ENCODE measurements at regions not wholly inside any gene's neighbourhood (a gene's known extent, or its start where the extent isn't known, plus 50 kb on each side); places are given as distances from the start of the nearest gene placed in this dataset.
"Not testable (repeated sequence)": the region's sequence is repeated elsewhere in the genome, so short reads cannot be mapped to it uniquely, and the experiment has no call there.

DNA sequence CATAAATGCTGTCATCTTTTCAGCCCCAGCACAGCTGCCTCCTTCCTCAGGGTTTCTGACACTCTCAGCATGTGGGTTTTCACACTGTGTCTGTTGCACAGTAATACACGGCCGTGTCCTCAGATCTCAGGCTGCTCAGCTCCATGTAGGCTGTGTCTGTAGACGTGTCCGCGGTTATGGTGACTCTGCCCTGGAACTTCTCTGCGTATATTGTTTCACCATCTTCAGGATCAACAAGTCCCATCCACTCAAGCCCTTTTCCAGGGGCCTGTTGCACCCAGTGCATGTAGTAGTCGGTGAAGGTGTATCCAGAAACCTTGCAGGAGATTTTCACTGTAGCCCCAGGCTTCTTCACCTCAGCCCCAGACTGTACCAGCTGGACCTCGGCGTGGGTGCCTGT is 1210.6 kb downstream of the TMEM121 start:
- Mint-ChIP-seq H3K27ac (ENCODE audit: unreplicated experiment) (no peak overlapping the region), H3K27me3 (ENCODE audit: low read depth, unreplicated experiment) (no peaks in the 10 kb centered on the region), H3K36me3 (ENCODE audit: low read depth, unreplicated experiment) (no peaks in the 10 kb centered on the region), H3K9me3 (ENCODE audit: unreplicated experiment) (peaks cover 2% of the 10 kb centered on the region), H3K4me3 (ENCODE audit: unreplicated experiment) (no peak overlapping the region), H3K4me1 (ENCODE audit: low read depth, unreplicated experiment) (no peaks in the 10 kb centered on the region)
- no peak overlapping the region for H3K4me2 ChIP-seq (ENCODE audit: low read length)
- H3K4me3 ChIP-seq (ENCODE audit: insufficient read depth, low read depth, low read length), result no peak overlapping the region
- no peak overlapping the region for H3K27ac ChIP-seq (ENCODE audit: low read depth, low read length)
- H2AFZ ChIP-seq (ENCODE audit: low read depth, low read length), result no peak overlapping the region
- no peaks in the 10 kb centered on the region for H3K27me3 ChIP-seq (ENCODE audit: insufficient read depth, low read length)
- TF ChIP-seq EZH2 (IDR thresholded peaks at IDR 0.05; ENCODE audit: insufficient read depth, low read length), result no peak
- TF ChIP-seq, protein P1, sequence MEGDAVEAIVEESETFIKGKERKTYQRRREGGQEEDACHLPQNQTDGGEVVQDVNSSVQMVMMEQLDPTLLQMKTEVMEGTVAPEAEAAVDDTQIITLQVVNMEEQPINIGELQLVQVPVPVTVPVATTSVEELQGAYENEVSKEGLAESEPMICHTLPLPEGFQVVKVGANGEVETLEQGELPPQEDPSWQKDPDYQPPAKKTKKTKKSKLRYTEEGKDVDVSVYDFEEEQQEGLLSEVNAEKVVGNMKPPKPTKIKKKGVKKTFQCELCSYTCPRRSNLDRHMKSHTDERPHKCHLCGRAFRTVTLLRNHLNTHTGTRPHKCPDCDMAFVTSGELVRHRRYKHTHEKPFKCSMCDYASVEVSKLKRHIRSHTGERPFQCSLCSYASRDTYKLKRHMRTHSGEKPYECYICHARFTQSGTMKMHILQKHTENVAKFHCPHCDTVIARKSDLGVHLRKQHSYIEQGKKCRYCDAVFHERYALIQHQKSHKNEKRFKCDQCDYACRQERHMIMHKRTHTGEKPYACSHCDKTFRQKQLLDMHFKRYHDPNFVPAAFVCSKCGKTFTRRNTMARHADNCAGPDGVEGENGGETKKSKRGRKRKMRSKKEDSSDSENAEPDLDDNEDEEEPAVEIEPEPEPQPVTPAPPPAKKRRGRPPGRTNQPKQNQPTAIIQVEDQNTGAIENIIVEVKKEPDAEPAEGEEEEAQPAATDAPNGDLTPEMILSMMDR (IDR thresholded peaks at IDR 0.05; ENCODE audit: insufficient read depth, low read depth, low read length), result no peak
- DNase-seq (ENCODE audit: low read depth) (no peak), FAIRE-seq (no peak)
- no peaks in the 10 kb centered on the region for H3K36me3 ChIP-seq (ENCODE audit: insufficient read depth, low read length)
- H3K9me3 ChIP-seq (ENCODE audit: insufficient read depth, low read depth, low read length), result no peaks in the 10 kb centered on the region
- H3K4me1 ChIP-seq (ENCODE audit: insufficient read depth, low read length), result no peaks in the 10 kb centered on the region
- H3K9ac ChIP-seq (ENCODE audit: low read length), result no peak overlapping the region
- no peaks in the 10 kb centered on the region for H4K20me1 ChIP-seq (ENCODE audit: insufficient read depth, low read length)
- no peaks in the 10 kb centered on the region for H3K79me2 ChIP-seq (ENCODE audit: insufficient read depth, low read length)

DNA sequence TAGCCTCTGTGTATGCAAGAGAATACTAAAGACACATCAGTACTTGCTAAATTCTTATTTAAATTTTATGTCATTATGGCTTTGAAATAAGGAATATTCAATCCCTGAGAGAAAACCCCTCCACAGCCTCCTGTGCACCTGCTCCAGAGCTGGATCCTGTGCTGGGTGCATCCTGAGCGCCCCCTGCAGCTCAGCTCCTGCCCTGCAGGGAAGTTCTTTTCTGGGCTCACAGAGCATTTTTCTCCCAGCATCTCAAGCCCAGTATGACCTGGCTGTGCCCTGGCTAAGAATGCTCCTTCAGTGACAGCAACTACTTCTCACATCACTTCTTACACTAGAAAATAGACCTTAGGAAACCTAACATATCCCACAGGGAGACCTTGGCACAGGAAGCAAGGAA is 1211.7 kb downstream of the TMEM121 start:
- H3K9me3 ChIP-seq (ENCODE audit: insufficient read depth, low read depth, low read length), result no peaks in the 10 kb centered on the region
- no peak overlapping the region for H2AFZ ChIP-seq (ENCODE audit: low read depth, low read length)
- no peak for TF ChIP-seq EZH2 (IDR thresholded peaks at IDR 0.05; ENCODE audit: insufficient read depth, low read length)
- TF ChIP-seq, protein P1 (IDR thresholded peaks at IDR 0.05; ENCODE audit: insufficient read depth, low read depth, low read length), result no peak
- FAIRE-seq, result no peak
- DNase-seq (ENCODE audit: low read depth), result no peak
- no peaks in the 10 kb centered on the region for H3K9me3 Mint-ChIP-seq (ENCODE audit: unreplicated experiment)
- H3K4me2 ChIP-seq (ENCODE audit: low read length), result no peak overlapping the region
- H3K36me3 Mint-ChIP-seq (ENCODE audit: low read depth, unreplicated experiment), result no peaks in the 10 kb centered on the region
- H3K27ac Mint-ChIP-seq (ENCODE audit: unreplicated experiment), result no peak overlapping the region
- H3K4me1 Mint-ChIP-seq (ENCODE audit: low read depth, unreplicated experiment), result no peaks in the 10 kb centered on the region
- no peak overlapping the region for H3K4me3 Mint-ChIP-seq (ENCODE audit: unreplicated experiment)
- H3K4me1 ChIP-seq (ENCODE audit: insufficient read depth, low read length), result no peaks in the 10 kb centered on the region
- H3K27me3 ChIP-seq (ENCODE audit: insufficient read depth, low read length), result no peaks in the 10 kb centered on the region
- H4K20me1 ChIP-seq (ENCODE audit: insufficient read depth, low read length), result no peaks in the 10 kb centered on the region
- no peaks in the 10 kb centered on the region for H3K36me3 ChIP-seq (ENCODE audit: insufficient read depth, low read length)
- no peaks in the 10 kb centered on the region for H3K27me3 Mint-ChIP-seq (ENCODE audit: low read depth, unreplicated experiment)
- no peak overlapping the region for H3K27ac ChIP-seq (ENCODE audit: low read depth, low read length)
- H3K4me3 ChIP-seq (ENCODE audit: insufficient read depth, low read depth, low read length), result no peak overlapping the region
- no peak overlapping the region for H3K9ac ChIP-seq (ENCODE audit: low read length)
- no peaks in the 10 kb centered on the region for H3K79me2 ChIP-seq (ENCODE audit: insufficient read depth, low read length)

DNA sequence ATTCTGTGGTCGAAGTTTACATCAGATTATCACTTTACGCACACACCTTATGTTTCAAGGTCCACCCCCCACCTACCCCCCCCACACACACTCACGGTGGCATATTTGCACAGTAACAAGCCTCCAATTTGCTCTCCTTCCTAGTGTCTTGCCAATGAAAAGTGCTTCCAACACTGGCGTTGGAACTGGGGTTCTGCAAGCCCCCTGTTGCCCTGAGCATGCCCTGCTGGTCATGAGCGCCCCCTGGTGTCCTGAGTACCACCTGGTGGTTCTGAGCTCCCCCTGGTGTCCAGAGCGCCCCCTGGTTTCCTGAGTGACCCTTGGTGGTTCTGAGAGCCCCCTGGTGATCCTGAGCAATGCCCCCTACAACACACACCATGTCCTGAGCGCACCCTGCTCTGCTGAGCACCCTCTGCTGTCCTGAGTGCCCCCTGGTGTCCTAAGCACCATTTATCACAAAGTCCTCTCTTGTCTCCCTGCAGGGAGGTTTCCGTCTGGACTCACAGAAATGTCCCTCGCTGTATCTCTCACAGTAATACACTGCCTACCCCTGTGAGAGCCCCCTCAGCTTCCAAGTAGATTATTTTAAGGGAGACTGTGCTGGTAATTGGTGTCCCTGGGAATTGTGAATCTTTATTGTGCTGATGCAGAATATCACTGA is 1212.3 kb downstream of the TMEM121 start:
- not testable (repeated sequence) for H3K27ac Mint-ChIP-seq (ENCODE audit: unreplicated experiment); H3K9me3 Mint-ChIP-seq (ENCODE audit: unreplicated experiment); H3K4me2 ChIP-seq (ENCODE audit: low read length); H3K9me3 ChIP-seq (ENCODE audit: insufficient read depth, low read depth, low read length); H3K79me2 ChIP-seq (ENCODE audit: insufficient read depth, low read length); H4K20me1 ChIP-seq (ENCODE audit: insufficient read depth, low read length); H3K4me3 ChIP-seq (ENCODE audit: insufficient read depth, low read depth, low read length); DNase-seq (ENCODE audit: low read depth); H3K4me3 Mint-ChIP-seq (ENCODE audit: unreplicated experiment); H3K4me1 ChIP-seq (ENCODE audit: insufficient read depth, low read length); H3K27me3 Mint-ChIP-seq (ENCODE audit: low read depth, unreplicated experiment); H3K27me3 ChIP-seq (ENCODE audit: insufficient read depth, low read length); H3K36me3 ChIP-seq (ENCODE audit: insufficient read depth, low read length); H3K27ac ChIP-seq (ENCODE audit: low read depth, low read length); H2AFZ ChIP-seq (ENCODE audit: low read depth, low read length); H3K4me1 Mint-ChIP-seq (ENCODE audit: low read depth, unreplicated experiment); FAIRE-seq; H3K36me3 Mint-ChIP-seq (ENCODE audit: low read depth, unreplicated experiment); H3K9ac ChIP-seq (ENCODE audit: low read length)

DNA sequence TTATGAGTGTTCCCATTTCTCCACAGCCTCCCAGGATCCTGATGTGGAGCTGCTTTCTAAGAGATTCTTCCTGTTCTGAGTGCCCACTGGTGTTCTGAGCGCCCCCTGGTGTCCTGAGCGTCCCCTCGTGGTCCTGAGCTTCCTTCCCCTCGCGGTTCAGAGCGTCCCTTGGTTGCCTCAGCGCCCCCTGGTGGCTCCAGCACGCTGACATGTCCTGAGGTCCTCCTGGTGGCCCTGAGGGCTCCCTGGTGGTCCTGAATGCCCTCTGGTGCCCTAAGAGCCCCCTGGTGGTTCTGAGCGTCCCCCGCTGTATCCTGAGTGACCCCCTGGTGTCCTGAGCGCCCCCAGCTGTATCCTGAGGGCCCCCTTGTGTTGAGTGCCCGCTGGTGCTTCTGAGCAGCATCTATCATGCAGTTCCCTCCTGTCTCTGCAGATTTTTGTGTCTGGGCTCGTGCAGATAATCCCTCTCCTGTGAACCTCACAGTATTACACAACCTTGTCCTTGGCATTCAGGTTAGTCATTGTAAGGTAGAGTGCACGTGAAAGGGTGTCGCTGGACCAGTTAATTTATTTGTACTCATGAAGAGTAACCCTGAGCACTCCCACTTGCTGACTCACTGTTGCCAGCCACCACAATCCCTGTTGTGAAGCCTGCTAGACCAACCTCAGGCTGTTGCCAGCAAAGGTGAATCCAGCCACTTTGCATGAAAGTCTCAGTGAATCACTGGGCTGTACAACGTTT is 1214.9 kb downstream of the TMEM121 start:
- H3K4me3 Mint-ChIP-seq (ENCODE audit: unreplicated experiment); H3K27ac ChIP-seq (ENCODE audit: low read depth, low read length); H3K9me3 ChIP-seq (ENCODE audit: insufficient read depth, low read depth, low read length); H4K20me1 ChIP-seq (ENCODE audit: insufficient read depth, low read length); H3K27me3 Mint-ChIP-seq (ENCODE audit: low read depth, unreplicated experiment); H3K4me3 ChIP-seq (ENCODE audit: insufficient read depth, low read depth, low read length); H3K4me1 Mint-ChIP-seq (ENCODE audit: low read depth, unreplicated experiment); H3K27ac Mint-ChIP-seq (ENCODE audit: unreplicated experiment); H3K36me3 Mint-ChIP-seq (ENCODE audit: low read depth, unreplicated experiment); H2AFZ ChIP-seq (ENCODE audit: low read depth, low read length); FAIRE-seq; DNase-seq (ENCODE audit: low read depth); H3K79me2 ChIP-seq (ENCODE audit: insufficient read depth, low read length); H3K4me1 ChIP-seq (ENCODE audit: insufficient read depth, low read length); H3K4me2 ChIP-seq (ENCODE audit: low read length); H3K9ac ChIP-seq (ENCODE audit: low read length); H3K36me3 ChIP-seq (ENCODE audit: insufficient read depth, low read length); H3K27me3 ChIP-seq (ENCODE audit: insufficient read depth, low read length); H3K9me3 Mint-ChIP-seq (ENCODE audit: unreplicated experiment): not testable (repeated sequence)
